HG03159 (cell line): ENCODE measurements at regions not wholly inside any gene's neighbourhood (a gene's known extent, or its start where the extent isn't known, plus 50 kb on each side); places are given as distances from the start of the nearest gene placed in this dataset.

Experiments
- ATAC-seq: cut with Tn5 transposase; IDR thresholded peaks from one replicate; pipeline ENCODE4 v1.9.1; 2021; ENCODE audit warnings: mild to moderate bottlenecking, moderate library complexity; ENCODE audit not compliant: unreplicated experiment

DNA sequence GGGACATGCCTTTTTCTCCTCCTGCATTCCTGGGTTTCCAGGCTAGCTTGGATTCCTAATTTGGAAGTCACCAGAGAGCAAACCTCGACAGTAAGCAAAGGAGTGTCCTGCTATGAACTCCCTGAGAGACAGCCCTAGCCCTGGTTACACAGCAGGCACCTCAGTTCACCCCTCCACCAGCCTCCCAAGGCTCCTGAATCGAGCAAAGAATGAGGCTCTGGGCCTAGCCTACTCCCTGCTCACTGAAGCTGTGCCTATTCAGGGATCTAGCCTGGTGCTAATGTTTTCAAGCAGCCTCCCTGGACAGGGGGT lies 66.7 kb upstream of the RMDN2 start:
- ATAC-seq = no peak

GRCh38 chr2:37858725-37859267 lies 66.3 kb upstream of the RMDN2 start:
- ATAC-seq = no peak

DNA sequence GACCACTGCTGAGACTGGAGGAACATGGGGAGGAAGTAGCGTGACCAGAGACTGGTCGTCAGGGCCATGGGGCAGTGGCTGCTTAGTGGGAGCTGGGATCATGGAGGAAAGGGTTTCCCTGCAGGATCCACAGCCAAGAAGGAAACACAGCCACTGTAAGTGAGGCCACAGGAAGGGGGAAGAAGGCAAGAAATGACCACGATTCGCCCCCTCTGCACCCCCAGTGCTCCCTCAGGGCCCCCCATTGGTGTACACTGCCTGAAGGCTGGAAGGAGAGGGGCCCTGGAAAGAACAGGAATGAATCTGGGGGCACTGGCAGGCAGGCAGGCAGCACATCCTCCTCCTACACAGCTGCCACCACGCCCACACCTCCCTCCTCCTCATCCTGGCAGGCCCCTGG lies 62.5 kb upstream of the RMDN2 start:
- no peak for ATAC-seq

DNA sequence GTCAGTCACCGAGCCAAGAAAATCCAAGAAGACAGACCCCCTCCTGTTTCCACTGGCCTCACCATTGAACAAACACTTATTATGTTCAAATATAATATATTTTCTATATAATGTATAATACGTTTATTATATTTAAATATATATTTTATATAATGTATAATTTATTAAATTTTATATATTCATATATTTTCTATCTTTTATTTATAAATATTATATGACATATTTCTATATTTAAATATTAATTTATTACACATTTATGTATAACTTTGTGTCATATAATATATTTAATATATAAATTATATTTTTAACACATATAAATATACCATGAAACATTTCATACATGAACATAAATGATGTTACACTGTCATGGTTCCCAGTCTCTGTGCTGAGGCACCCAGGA lies 60.9 kb upstream of the RMDN2 start:
- ATAC-seq = no peak

- no peak for ATAC-seq
Measured at GRCh38 chr2:37865640-37866039, 59.4 kb upstream of the RMDN2 start.

DNA sequence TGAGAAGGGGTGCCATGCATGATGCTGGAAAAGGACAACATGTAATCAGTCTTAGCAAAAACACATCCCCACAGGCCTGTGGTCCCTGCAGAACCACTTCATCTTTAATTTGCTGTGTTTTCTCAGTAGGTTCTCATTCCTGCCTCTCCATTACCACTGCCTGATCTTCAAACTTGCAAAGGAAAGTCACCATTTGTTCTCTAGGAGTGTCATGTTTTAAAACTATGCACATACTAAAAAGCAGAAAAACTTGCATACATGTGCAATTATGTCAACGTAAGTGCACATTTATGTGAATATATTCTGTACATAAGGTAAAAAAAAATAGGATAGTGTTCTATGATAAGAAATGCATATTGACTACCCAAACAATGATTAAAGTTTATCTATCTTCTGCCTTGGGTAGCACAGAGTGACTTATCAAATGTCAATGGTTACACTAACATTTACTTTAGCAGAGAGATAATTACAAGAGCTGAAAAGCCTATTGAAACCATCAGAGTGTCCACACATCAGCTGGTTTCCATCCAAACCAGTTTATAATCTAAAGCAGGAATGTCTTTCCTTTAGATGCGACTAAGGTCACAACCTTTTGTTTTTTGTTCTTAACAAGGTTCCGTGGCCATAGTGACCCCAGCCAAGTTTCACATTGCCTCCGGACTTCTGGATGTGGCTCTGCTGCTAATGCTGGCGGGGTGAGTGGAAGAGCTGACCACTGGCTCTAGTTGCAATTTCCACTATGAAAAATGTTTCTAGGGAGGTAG lies 58.7 kb upstream of the RMDN2 start:
- no peak for ATAC-seq

DNA sequence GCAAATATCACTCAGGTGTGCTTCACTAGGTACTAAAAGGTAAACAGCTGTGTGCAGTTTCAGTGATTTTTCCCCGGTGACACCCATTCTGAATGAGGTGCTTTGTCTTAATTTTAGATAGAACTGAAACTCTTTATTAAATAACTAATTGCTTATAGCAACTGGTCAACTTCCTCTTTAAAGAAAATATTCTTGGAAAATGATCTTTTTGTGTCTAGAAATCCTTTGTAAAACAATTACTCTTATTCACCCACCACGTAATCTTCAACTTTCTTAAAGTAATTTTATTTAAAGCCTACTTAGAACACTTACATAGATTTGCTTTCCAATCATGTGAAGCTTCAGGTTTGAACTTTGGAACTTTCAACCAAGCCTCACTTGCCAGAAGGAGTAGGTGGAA lies 57.9 kb upstream of the RMDN2 start:
- no peak for ATAC-seq

- ATAC-seq = no peak
Measured at GRCh38 chr2:37868866-37869265, 56.2 kb upstream of the RMDN2 start.

- ATAC-seq = no peak
Measured at GRCh38 chr2:37869304-37869703, 55.8 kb upstream of the RMDN2 start.

GRCh38 chr2:37869771-37870170 lies 55.3 kb upstream of the RMDN2 start:
- ATAC-seq = no peak

- no peak for ATAC-seq
Measured at GRCh38 chr2:37870829-37871228, 54.3 kb upstream of the RMDN2 start.

GRCh38 chr2:37871456-37872191 lies 53.5 kb upstream of the RMDN2 start:
- peak; percentile 61 for ATAC-seq

DNA sequence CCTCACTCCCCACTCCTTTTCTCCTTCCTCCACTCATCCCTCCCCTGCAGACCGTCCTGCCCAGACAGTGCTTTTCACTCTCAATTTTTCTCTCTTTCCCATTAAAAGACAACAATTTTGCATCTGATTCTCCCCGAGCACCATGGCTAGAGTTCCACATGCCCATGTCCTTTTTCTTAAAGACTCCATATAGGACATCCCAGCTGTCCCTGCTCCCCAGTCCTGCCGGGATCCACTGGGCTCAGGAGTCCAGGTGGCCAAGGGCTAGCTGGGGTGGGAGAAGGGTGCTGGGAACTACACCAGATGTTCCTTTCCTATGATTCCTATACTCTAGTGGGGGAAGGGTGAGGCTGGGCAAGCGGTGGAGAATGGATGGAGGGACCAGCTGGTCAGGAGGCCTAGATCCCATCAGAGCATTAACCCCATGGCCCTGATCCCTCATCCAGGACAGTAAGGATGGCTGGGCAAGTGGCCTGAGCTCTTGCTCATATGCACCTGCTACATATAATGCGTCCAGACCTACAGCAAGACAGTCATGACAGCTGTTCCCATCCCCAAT lies 52.8 kb upstream of the RMDN2 start:
- ATAC-seq = no peak

DNA sequence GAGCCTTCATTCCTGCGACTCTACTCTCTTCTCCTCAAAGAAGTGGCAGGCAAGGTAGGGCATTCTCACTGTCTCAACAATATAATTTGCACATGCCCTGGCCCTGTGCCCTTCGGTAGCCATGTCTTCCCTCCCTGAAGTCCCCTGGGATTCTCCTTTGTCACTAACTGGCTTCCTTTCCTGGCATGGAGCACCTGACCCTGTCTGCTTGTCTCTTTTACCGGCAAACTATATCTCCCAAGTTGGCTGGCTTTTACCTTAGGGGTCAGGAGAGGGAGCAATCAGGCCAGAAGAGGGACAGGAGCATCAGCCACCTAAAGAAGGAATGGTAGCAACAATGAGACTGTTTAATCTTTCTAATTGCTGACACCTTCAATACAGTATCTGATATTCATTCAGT lies 51.9 kb upstream of the RMDN2 start:
- no peak for ATAC-seq

DNA sequence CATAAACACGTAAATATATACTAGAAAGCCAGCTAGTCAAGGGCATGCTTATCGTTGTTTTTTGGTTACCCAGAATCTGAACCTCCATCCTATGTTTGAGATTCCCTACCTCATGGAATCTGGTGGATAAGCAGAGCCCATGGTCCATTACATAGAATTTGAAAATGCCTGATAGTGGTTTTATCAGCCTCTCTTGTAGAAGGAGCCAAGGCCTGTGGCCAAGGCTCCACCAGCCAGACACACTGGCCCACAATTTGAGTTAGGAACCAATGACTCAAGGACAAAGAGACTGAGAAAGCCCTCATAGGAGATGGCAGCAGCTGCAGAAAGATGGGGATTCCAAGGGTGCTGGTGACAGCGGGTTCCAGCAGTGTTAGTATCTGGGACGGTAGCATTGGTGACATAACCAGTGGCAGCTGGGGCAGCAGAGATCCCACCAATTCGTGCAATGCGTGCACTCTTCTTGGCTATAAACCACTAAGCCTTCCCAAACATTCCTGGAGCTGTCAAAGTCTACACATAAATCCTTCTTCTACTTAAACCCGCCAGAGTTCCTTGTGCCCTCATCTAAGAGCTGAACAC lies 51.2 kb upstream of the RMDN2 start:
- no peak for ATAC-seq

DNA sequence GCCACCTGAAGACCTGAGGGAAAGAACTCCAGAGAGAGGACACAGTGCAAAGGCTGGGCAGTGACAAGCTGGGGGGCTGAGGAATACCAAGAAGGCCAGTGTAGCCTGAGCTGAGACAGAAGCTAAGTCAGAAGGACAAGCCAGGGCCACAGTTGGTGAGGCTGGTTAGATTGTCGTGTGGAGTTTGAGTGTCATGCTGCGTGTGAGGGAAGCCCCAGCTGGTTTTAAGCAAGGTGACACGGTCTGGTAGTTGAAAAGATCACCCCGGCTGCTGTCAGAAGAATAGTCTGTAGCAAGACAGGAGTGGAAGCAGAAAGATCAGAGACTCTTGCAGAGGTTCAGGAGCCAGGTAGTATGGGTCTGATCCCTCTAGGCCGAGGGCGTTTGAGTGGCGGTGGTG lies 50.6 kb upstream of the RMDN2 start:
- ATAC-seq = peak; percentile 54
